HFFc6 (cell line): ENCODE measurements at regions not wholly inside any gene's neighbourhood (a gene's known extent, or its start where the extent isn't known, plus 50 kb on each side); places are given as distances from the start of the nearest gene placed in this dataset.

Source experiments
- DNase-seq: peaks from one replicate; pipeline ENCODE4 v3.0.0-alpha.2; 2018
- H3K27ac Mint-ChIP-seq: 2 replicates; pipeline ENCODE4 v1.8.0; 2020; ENCODE audit warnings: mild to moderate bottlenecking, mixed read lengths
- H3K27me3 Mint-ChIP-seq: 2 replicates; pipeline ENCODE4 v1.8.0; 2021; ENCODE audit warnings: mild to moderate bottlenecking, moderate library complexity, mixed read lengths; ENCODE audit not compliant: insufficient read depth
- H3K36me3 Mint-ChIP-seq: 2 replicates; pipeline ENCODE4 v1.8.0; 2021; ENCODE audit warnings: low read depth, mixed read lengths
- H3K4me1 Mint-ChIP-seq: 2 replicates; pipeline ENCODE4 v1.8.0; 2020; ENCODE audit warnings: low read depth, mixed read lengths
- H3K4me3 Mint-ChIP-seq: 2 replicates; pipeline ENCODE4 v1.8.0; 2020; ENCODE audit warnings: mild to moderate bottlenecking, moderate library complexity, mixed read lengths
- H3K9me3 Mint-ChIP-seq: 2 replicates; pipeline ENCODE4 v1.8.0; 2020; ENCODE audit warnings: mild to moderate bottlenecking, mixed read lengths
- CTCF ChIP-seq: fragments of 200-600 bp; sonication (generic); IDR thresholded peaks from 2 replicates; pipeline ENCODE4 v1.5.0; 2021; ENCODE audit warnings: antibody characterized with exemption, mild to moderate bottlenecking

DNA sequence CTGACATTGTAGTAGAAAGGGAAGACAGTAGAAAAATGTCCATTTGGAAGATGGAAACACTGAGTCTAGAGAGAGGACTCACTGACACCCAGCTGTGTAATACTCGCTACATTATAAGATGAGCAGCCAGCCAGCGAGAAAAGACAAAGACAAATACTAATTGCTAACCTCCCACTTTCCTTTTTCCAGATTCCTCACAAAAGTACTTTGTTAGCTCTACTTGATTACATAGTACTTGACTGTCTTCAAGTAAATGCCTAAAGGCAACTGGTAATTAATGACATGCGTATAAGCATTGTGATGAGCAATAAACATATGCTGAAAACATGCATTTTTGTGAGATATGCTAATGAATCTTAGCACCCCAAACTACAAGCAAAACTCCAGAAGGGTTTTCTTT, 363.1 kb downstream of the GPAM start:
- H3K36me3 Mint-ChIP-seq = no peaks in the 10 kb centered on the region
- H3K27ac Mint-ChIP-seq = no peak overlapping the region
- H3K4me3 Mint-ChIP-seq = no peak overlapping the region
- peaks cover 20% of the 10 kb centered on the region for H3K9me3 Mint-ChIP-seq
- no peak for DNase-seq
- no peak for TF ChIP-seq CTCF
- no peaks in the 10 kb centered on the region for H3K4me1 Mint-ChIP-seq
- H3K27me3 Mint-ChIP-seq = no peaks in the 10 kb centered on the region; the same call in 1 of the 2 replicates

- H3K9me3 Mint-ChIP-seq = peaks cover 28% of the 10 kb centered on the region
- no peaks in the 10 kb centered on the region; the same call in 1 of the 2 replicates for H3K27me3 Mint-ChIP-seq
- TF ChIP-seq CTCF = no peak
- peaks cover 4% of the 10 kb centered on the region; the same call in 1 of the 2 replicates for H3K36me3 Mint-ChIP-seq
- no peaks in the 10 kb centered on the region for H3K4me1 Mint-ChIP-seq
- no peak overlapping the region for H3K4me3 Mint-ChIP-seq
- no peak overlapping the region for H3K27ac Mint-ChIP-seq
- no peak for DNase-seq
These were observed 361.7 kb downstream of the GPAM start for GRCh38 chr10:111821871-111822270.

GRCh38 chr10:111822661-111823060, 360.9 kb downstream of the GPAM start:
- no peak overlapping the region for H3K27ac Mint-ChIP-seq
- TF ChIP-seq CTCF = no peak
- H3K4me3 Mint-ChIP-seq = no peak overlapping the region
- H3K4me1 Mint-ChIP-seq = no peaks in the 10 kb centered on the region
- no peak for DNase-seq
- no peaks in the 10 kb centered on the region; the same call in 1 of the 2 replicates for H3K27me3 Mint-ChIP-seq
- peaks cover 31% of the 10 kb centered on the region for H3K9me3 Mint-ChIP-seq
- H3K36me3 Mint-ChIP-seq = peaks cover 4% of the 10 kb centered on the region; the same call in 1 of the 2 replicates

GRCh38 chr10:111824128-111824527, 359.4 kb downstream of the GPAM start:
- DNase-seq = no peak
- Mint-ChIP-seq H3K27ac (no peak overlapping the region), H3K36me3 (peaks cover 4% of the 10 kb centered on the region; the same call in 1 of the 2 replicates), H3K4me3 (no peak overlapping the region), H3K9me3 (peaks cover 31% of the 10 kb centered on the region), H3K4me1 (no peaks in the 10 kb centered on the region), H3K27me3 (no peaks in the 10 kb centered on the region; the same call in 1 of the 2 replicates)
- TF ChIP-seq CTCF = no peak

- H3K27me3 Mint-ChIP-seq = no peaks in the 10 kb centered on the region
- no peak overlapping the region for H3K4me3 Mint-ChIP-seq
- DNase-seq = no peak
- H3K4me1 Mint-ChIP-seq = no peaks in the 10 kb centered on the region
- H3K9me3 Mint-ChIP-seq = peaks cover 49% of the 10 kb centered on the region
- no peak overlapping the region for H3K27ac Mint-ChIP-seq
- no peak for TF ChIP-seq CTCF
- peaks cover 4% of the 10 kb centered on the region; the same call in 1 of the 2 replicates for H3K36me3 Mint-ChIP-seq
These were observed 353.2 kb downstream of the GPAM start for GRCh38 chr10:111830359-111830758.

- Mint-ChIP-seq H3K36me3 (peaks cover 3% of the 10 kb centered on the region; the same call in 1 of the 2 replicates), H3K9me3 (peaks cover 49% of the 10 kb centered on the region), H3K4me3 (no peak overlapping the region), H3K27ac (no peak overlapping the region), H3K27me3 (no peaks in the 10 kb centered on the region), H3K4me1 (no peaks in the 10 kb centered on the region)
- no peak for DNase-seq
- no peak for TF ChIP-seq CTCF
These were observed 352.5 kb downstream of the GPAM start for GRCh38 chr10:111831058-111831457.
